ENCODE measurements at regions not wholly inside any gene's neighbourhood (a gene's known extent, or its start where the extent isn't known, plus 50 kb on each side); places are given as distances from the start of the nearest gene placed in this dataset.

DNA sequence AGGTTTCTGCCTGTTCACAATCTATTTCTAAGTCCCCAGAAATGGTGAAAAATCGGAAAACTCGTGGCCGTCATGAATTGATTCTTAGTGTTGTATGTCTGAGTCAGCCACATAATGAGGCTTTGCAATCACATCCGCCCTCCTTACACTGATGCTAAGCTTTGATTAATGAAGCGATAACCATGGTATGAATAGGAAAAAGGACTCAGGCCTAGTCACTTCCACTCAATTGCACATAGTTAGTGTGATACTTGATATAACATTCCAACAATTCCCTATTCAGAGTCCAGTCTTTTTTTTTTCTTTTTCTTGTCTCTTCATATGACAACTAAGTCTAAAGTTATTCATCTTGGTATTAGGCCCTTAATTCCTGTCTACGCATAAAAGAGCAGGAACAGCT is 1231.0 kb downstream of the VRK1 start:
- TF ChIP-seq, protein P1, sequence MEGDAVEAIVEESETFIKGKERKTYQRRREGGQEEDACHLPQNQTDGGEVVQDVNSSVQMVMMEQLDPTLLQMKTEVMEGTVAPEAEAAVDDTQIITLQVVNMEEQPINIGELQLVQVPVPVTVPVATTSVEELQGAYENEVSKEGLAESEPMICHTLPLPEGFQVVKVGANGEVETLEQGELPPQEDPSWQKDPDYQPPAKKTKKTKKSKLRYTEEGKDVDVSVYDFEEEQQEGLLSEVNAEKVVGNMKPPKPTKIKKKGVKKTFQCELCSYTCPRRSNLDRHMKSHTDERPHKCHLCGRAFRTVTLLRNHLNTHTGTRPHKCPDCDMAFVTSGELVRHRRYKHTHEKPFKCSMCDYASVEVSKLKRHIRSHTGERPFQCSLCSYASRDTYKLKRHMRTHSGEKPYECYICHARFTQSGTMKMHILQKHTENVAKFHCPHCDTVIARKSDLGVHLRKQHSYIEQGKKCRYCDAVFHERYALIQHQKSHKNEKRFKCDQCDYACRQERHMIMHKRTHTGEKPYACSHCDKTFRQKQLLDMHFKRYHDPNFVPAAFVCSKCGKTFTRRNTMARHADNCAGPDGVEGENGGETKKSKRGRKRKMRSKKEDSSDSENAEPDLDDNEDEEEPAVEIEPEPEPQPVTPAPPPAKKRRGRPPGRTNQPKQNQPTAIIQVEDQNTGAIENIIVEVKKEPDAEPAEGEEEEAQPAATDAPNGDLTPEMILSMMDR (IDR thresholded peaks at IDR 0.05; ENCODE audit: unreplicated experiment): no peak
- Mint-ChIP-seq H3K36me3 (ENCODE audit: low read depth, unreplicated experiment) (no peaks in the 10 kb centered on the region), H3K27me3 (ENCODE audit: unreplicated experiment) (no peaks in the 10 kb centered on the region), H3K4me3 (ENCODE audit: unreplicated experiment) (no peak overlapping the region), H3K27ac (ENCODE audit: unreplicated experiment) (no peak overlapping the region), H3K9me3 (ENCODE audit: unreplicated experiment) (no peaks in the 10 kb centered on the region), H3K4me1 (ENCODE audit: unreplicated experiment) (no peaks in the 10 kb centered on the region)
- no peak for DNase-seq (ENCODE audit: low spot score)

DNA sequence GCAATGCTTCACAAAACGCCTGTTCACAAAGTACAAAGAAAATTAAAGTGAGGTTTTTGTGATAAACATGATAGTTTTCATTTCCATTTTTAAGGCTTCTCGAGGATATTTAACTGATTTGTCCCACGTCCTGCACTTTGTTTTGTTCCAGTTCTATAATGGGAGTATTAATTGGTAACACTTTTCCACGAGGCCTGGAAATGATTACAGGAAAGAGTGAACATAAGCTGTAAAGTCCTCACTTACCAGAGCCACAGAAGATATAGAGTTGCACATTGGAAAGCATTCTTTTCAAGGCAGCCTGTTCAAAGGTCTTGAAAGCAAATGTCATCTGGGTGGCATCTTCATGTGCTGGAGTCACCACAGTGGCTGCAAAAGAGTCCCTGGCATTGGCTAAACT is 1236.6 kb downstream of the BCL11B start:
- Mint-ChIP-seq H3K36me3 (ENCODE audit: low read depth, unreplicated experiment) (no peaks in the 10 kb centered on the region), H3K4me3 (ENCODE audit: unreplicated experiment) (no peak overlapping the region), H3K27ac (ENCODE audit: unreplicated experiment) (no peak overlapping the region), H3K9me3 (ENCODE audit: unreplicated experiment) (peaks cover 7% of the 10 kb centered on the region), H3K27me3 (ENCODE audit: unreplicated experiment) (no peaks in the 10 kb centered on the region), H3K4me1 (ENCODE audit: unreplicated experiment) (no peaks in the 10 kb centered on the region)
- TF ChIP-seq, protein P1 (IDR thresholded peaks at IDR 0.05; ENCODE audit: unreplicated experiment): no peak
- no peak for DNase-seq (ENCODE audit: low spot score)

DNA sequence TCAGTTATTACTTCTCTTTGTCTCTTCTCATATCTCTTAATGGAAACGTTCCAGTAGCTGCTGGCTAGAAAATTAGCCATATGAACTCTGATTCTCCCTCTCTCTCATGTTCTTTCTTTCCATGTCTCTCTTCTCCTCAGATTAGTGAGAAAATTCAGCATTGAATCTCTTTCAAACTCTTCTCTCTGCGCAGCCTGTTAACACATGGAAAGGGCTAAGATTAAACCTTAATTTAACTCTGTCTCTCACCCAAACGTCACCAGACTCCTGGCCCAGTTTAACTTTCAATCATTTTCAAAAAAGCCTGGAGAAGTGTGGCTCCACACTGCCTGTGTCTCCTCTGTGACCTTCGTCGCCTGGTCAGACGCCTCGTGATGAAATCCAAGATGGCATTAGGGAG is 1234.2 kb downstream of the BCL11B start:
- TF ChIP-seq, protein P1 (IDR thresholded peaks at IDR 0.05; ENCODE audit: unreplicated experiment): no peak
- no peak for DNase-seq (ENCODE audit: low spot score)
- Mint-ChIP-seq H3K36me3 (ENCODE audit: low read depth, unreplicated experiment) (no peaks in the 10 kb centered on the region), H3K4me1 (ENCODE audit: unreplicated experiment) (no peaks in the 10 kb centered on the region), H3K27me3 (ENCODE audit: unreplicated experiment) (no peaks in the 10 kb centered on the region), H3K9me3 (ENCODE audit: unreplicated experiment) (peaks cover 7% of the 10 kb centered on the region), H3K27ac (ENCODE audit: unreplicated experiment) (no peak overlapping the region), H3K4me3 (ENCODE audit: unreplicated experiment) (no peak overlapping the region)

DNA sequence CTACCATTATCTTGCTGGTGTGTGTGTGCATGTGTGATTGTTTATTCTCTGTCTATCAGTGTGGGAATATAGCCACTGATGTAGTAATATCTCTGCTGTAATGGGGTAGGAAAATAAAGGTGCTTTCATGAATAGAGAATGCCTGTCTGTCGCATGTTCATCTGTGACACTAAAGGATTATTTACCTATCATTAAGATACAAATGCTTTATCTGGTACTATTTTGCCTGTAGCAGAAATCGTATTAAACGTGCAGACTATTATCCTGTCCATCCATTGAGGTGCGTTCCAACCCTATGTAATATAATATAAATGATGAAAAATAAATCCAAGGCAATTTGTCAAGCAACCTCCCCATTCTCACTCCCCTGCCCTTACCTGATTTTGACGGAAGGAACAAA is 1215.1 kb downstream of the BCL11B start:
- Mint-ChIP-seq H3K27ac (ENCODE audit: unreplicated experiment) (no peak overlapping the region), H3K4me1 (ENCODE audit: unreplicated experiment) (no peaks in the 10 kb centered on the region), H3K4me3 (ENCODE audit: unreplicated experiment) (no peak overlapping the region), H3K36me3 (ENCODE audit: low read depth, unreplicated experiment) (no peaks in the 10 kb centered on the region), H3K27me3 (ENCODE audit: unreplicated experiment) (peaks cover 2% of the 10 kb centered on the region), H3K9me3 (ENCODE audit: unreplicated experiment) (no peaks in the 10 kb centered on the region)
- no peak for DNase-seq (ENCODE audit: low spot score)
- TF ChIP-seq, protein P1 (IDR thresholded peaks at IDR 0.05; ENCODE audit: unreplicated experiment): no peak

DNA sequence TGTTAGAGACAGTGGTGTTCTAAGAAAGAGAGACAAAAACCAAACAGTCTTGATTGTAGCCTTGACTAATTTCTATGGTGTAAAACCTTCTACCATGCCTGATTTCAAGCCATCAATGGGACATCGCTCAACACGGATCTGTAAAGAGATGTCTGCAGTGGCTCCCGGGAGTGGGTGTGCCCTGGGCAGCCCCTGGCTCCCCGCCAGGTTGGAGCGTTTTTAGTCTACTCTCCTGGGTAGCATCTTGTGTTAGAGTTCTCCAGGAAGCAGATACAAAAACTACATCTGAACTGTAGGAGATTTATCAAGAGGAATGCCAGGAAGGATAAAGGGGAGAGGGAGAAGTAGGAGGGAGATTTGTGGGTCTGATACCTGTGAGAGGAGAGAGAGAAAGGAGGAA is 1212.9 kb downstream of the BCL11B start:
- DNase-seq (ENCODE audit: low spot score): no peak
- Mint-ChIP-seq H3K36me3 (ENCODE audit: low read depth, unreplicated experiment) (no peaks in the 10 kb centered on the region), H3K27me3 (ENCODE audit: unreplicated experiment) (peaks cover 2% of the 10 kb centered on the region), H3K4me3 (ENCODE audit: unreplicated experiment) (no peak overlapping the region), H3K27ac (ENCODE audit: unreplicated experiment) (no peak overlapping the region), H3K4me1 (ENCODE audit: unreplicated experiment) (no peaks in the 10 kb centered on the region), H3K9me3 (ENCODE audit: unreplicated experiment) (no peaks in the 10 kb centered on the region)
- TF ChIP-seq, protein P1 (IDR thresholded peaks at IDR 0.05; ENCODE audit: unreplicated experiment): no peak
